C4-2B (cell line): ENCODE measurements at regions not wholly inside any gene's neighbourhood (a gene's known extent, or its start where the extent isn't known, plus 50 kb on each side); places are given as distances from the start of the nearest gene placed in this dataset.
"Not testable (repeated sequence)": the region's sequence is repeated elsewhere in the genome, so short reads cannot be mapped to it uniquely, and the experiment has no call there.

Source experiments
- CTCF ChIP-seq: fragments of 450-650 bp; conservative IDR thresholded peaks from 2 replicates; pipeline ENCODE4 v1.5.1; 2017; ENCODE audit warnings: mild to moderate bottlenecking
- ZFX ChIP-seq: fragments of 450-650 bp; IDR thresholded peaks from 2 replicates; pipeline ENCODE4 v1.6.1; 2017

GRCh38 chr12:87330071-87330555 is 699.1 kb downstream of the C12orf50 start:
- not testable (repeated sequence) for TF ChIP-seq ZFX, CTCF
